Astrocyte (in vitro differentiated cells and primary cell): ENCODE measurements at regions not wholly inside any gene's neighbourhood (a gene's known extent, or its start where the extent isn't known, plus 50 kb on each side); places are given as distances from the start of the nearest gene placed in this dataset.

ENCODE experiments used
- DNase-seq: peaks from one replicate; pipeline ENCODE4 v3.0.0-alpha.2; 2010; ENCODE audit warnings: low read depth
- FAIRE-seq: peaks from 2 replicates; lab custom pipeline; 2011; peaks lifted over from hg19 to GRCh38; lab: Jason Lieb, UNC
- H2AFZ ChIP-seq: 2 replicates; pipeline ENCODE4 v1.6.0; 2012; ENCODE audit warnings: low read depth, low read length, inconsistent platforms
- H3K27ac ChIP-seq: 2 replicates; pipeline ENCODE4 v1.5.1; 2011; ENCODE audit warnings: low read depth, low read length, inconsistent platforms
- H3K27me3 ChIP-seq: 2 replicates; pipeline ENCODE4 v1.6.0; 2011; ENCODE audit warnings: low read length, inconsistent platforms; ENCODE audit not compliant: insufficient read depth
- H3K36me3 ChIP-seq: 2 replicates; pipeline ENCODE4 v1.5.1; 2011; ENCODE audit warnings: low read length, inconsistent platforms; ENCODE audit not compliant: insufficient read depth
- H3K4me1 ChIP-seq: 2 replicates; pipeline ENCODE4 v1.5.1; 2011; ENCODE audit warnings: low read length, inconsistent platforms; ENCODE audit not compliant: insufficient read depth
- H3K4me2 ChIP-seq: 2 replicates; pipeline ENCODE4 v1.6.0; 2012; ENCODE audit warnings: low read length, inconsistent platforms
- H3K4me3 ChIP-seq: 2 replicates; pipeline ENCODE4 v1.5.1; 2011; ENCODE audit warnings: low read depth, mild to moderate bottlenecking, low read length, inconsistent platforms; ENCODE audit not compliant: insufficient read depth
- H3K79me2 ChIP-seq: 2 replicates; pipeline ENCODE4 v1.6.0; 2012; ENCODE audit warnings: mild to moderate bottlenecking, low read length, inconsistent platforms; ENCODE audit not compliant: insufficient read depth
- H3K9ac ChIP-seq: 2 replicates; pipeline ENCODE4 v1.6.0; 2012; ENCODE audit warnings: mild to moderate bottlenecking, low read length, inconsistent platforms
- H3K9me3 ChIP-seq: 2 replicates; pipeline ENCODE4 v1.5.1; 2012; ENCODE audit warnings: low read depth, mild to moderate bottlenecking, low read length, inconsistent platforms; ENCODE audit not compliant: insufficient read depth
- H4K20me1 ChIP-seq: 2 replicates; pipeline ENCODE4 v1.6.0; 2012; ENCODE audit warnings: low read length, inconsistent platforms; ENCODE audit not compliant: insufficient read depth
- H3K27ac Mint-ChIP-seq: one replicate; pipeline ENCODE4 v1.8.0; 2021; ENCODE audit warnings: mild to moderate bottlenecking, mixed read lengths; ENCODE audit not compliant: unreplicated experiment
- H3K27me3 Mint-ChIP-seq: one replicate; pipeline ENCODE4 v1.8.0; 2021; ENCODE audit warnings: low read depth, mixed read lengths; ENCODE audit not compliant: unreplicated experiment
- H3K36me3 Mint-ChIP-seq: one replicate; pipeline ENCODE4 v1.8.0; 2021; ENCODE audit warnings: low read depth, mixed read lengths; ENCODE audit not compliant: unreplicated experiment
- H3K4me1 Mint-ChIP-seq: one replicate; pipeline ENCODE4 v1.8.0; 2021; ENCODE audit warnings: low read depth, mixed read lengths; ENCODE audit not compliant: unreplicated experiment
- H3K4me3 Mint-ChIP-seq: one replicate; pipeline ENCODE4 v1.8.0; 2021; ENCODE audit warnings: mild to moderate bottlenecking, moderate library complexity, mixed read lengths; ENCODE audit not compliant: unreplicated experiment
- H3K9me3 Mint-ChIP-seq: one replicate; pipeline ENCODE4 v1.8.0; 2021; ENCODE audit warnings: mild to moderate bottlenecking, mixed read lengths; ENCODE audit not compliant: unreplicated experiment
- CTCF ChIP-seq: IDR thresholded peaks from 2 replicates; pipeline ENCODE4 v1.5.1; 2011; ENCODE audit warnings: low read depth, mild to moderate bottlenecking, inconsistent platforms, low read length, moderate library complexity; ENCODE audit not compliant: insufficient read depth
- EZH2 ChIP-seq: IDR thresholded peaks from 2 replicates; pipeline ENCODE4 v1.6.1; 2012; ENCODE audit warnings: mild to moderate bottlenecking, low read length, inconsistent platforms; ENCODE audit not compliant: insufficient read depth

GRCh38 chr9:95778957-95779356 lies 96.5 kb upstream of the ERCC6L2 start:
- H3K9ac ChIP-seq, result no peak overlapping the region
- H3K36me3 ChIP-seq, result no peaks in the 10 kb centered on the region
- H3K27me3 ChIP-seq, result peaks cover 31% of the 10 kb centered on the region
- peaks cover 4% of the 10 kb centered on the region for H3K4me1 ChIP-seq
- no peaks in the 10 kb centered on the region for H3K9me3 ChIP-seq
- FAIRE-seq (no peak), DNase-seq (peak; percentile 88)
- TF ChIP-seq CTCF (no peak), EZH2 (no peak)
- H3K4me3 ChIP-seq, result no peak overlapping the region
- H3K27ac ChIP-seq, result no peak overlapping the region
- no peak overlapping the region for H3K4me2 ChIP-seq
- Mint-ChIP-seq H3K4me1 (peaks cover 18% of the 10 kb centered on the region), H3K4me3 (no peak overlapping the region), H3K9me3 (no peaks in the 10 kb centered on the region), H3K27me3 (peaks cover 9% of the 10 kb centered on the region), H3K36me3 (no peaks in the 10 kb centered on the region), H3K27ac (no peak overlapping the region)
- H2AFZ ChIP-seq, result no peak overlapping the region
- H3K79me2 ChIP-seq, result no peaks in the 10 kb centered on the region
- H4K20me1 ChIP-seq, result no peaks in the 10 kb centered on the region

- Histone ChIP-seq H3K4me3 (no peak overlapping the region), H3K36me3 (no peaks in the 10 kb centered on the region), H2AFZ (no peak overlapping the region), H3K4me1 (no peaks in the 10 kb centered on the region), H3K27me3 (peaks cover 42% of the 10 kb centered on the region), H3K9me3 (no peaks in the 10 kb centered on the region), H3K4me2 (no peak overlapping the region), H3K27ac (no peak overlapping the region), H3K79me2 (no peaks in the 10 kb centered on the region), H4K20me1 (no peaks in the 10 kb centered on the region), H3K9ac (no peak overlapping the region)
- Mint-ChIP-seq H3K27me3 (peaks cover 9% of the 10 kb centered on the region), H3K9me3 (no peaks in the 10 kb centered on the region), H3K4me3 (no peak overlapping the region), H3K4me1 (peaks cover 15% of the 10 kb centered on the region), H3K27ac (no peak overlapping the region), H3K36me3 (no peaks in the 10 kb centered on the region)
- DNase-seq (no peak), FAIRE-seq (no peak)
- TF ChIP-seq EZH2, result no peak
- TF ChIP-seq CTCF, result no peak
Observed at GRCh38 chr9:95777136-95777535, 98.4 kb upstream of the ERCC6L2 start.

GRCh38 chr9:95776176-95776575 lies 99.3 kb upstream of the ERCC6L2 start:
- peaks cover 7% of the 10 kb centered on the region for H3K4me1 ChIP-seq
- no peak overlapping the region for H3K9ac ChIP-seq
- Mint-ChIP-seq H3K4me3 (no peak overlapping the region), H3K9me3 (no peaks in the 10 kb centered on the region), H3K27ac (no peak overlapping the region), H3K36me3 (no peaks in the 10 kb centered on the region), H3K4me1 (peaks cover 23% of the 10 kb centered on the region), H3K27me3 (peaks cover 9% of the 10 kb centered on the region)
- no peak for TF ChIP-seq CTCF
- TF ChIP-seq EZH2, result no peak
- H3K9me3 ChIP-seq, result no peaks in the 10 kb centered on the region
- DNase-seq (no peak), FAIRE-seq (no peak)
- H4K20me1 ChIP-seq, result no peaks in the 10 kb centered on the region
- H3K4me3 ChIP-seq, result no peak overlapping the region
- no peaks in the 10 kb centered on the region for H3K79me2 ChIP-seq
- no peaks in the 10 kb centered on the region for H3K36me3 ChIP-seq
- H3K27me3 ChIP-seq, result peaks cover 49% of the 10 kb centered on the region
- no peak overlapping the region for H3K27ac ChIP-seq
- H2AFZ ChIP-seq, result no peak overlapping the region
- H3K4me2 ChIP-seq, result no peak overlapping the region
